Mesothelial cell of epicardium (in vitro differentiated cells): ENCODE measurements at regions not wholly inside any gene's neighbourhood (a gene's known extent, or its start where the extent isn't known, plus 50 kb on each side); places are given as distances from the start of the nearest gene placed in this dataset.
A peak's percentile ranks its signal among the peaks of the same experiment; 100 is the strongest.

Experiments used
- DNase-seq, 2 experiments: peaks; one replicate each; pipeline ENCODE4 v3.0.0; 2021; ENCODE audit warnings: low spot score in 2 of 2; ENCODE audit not compliant: unreplicated experiment in 2 of 2
- H3K27ac Mint-ChIP-seq: 2 replicates; pipeline ENCODE4 v1.8.0; 2021; ENCODE audit warnings: mixed read lengths
- H3K27me3 Mint-ChIP-seq: 2 replicates; pipeline ENCODE4 v1.8.0; 2021; ENCODE audit warnings: low read depth, mixed read lengths
- H3K36me3 Mint-ChIP-seq: 2 replicates; pipeline ENCODE4 v1.8.0; 2021; ENCODE audit warnings: mixed read lengths
- H3K4me1 Mint-ChIP-seq: 2 replicates; pipeline ENCODE4 v1.8.0; 2021; ENCODE audit warnings: mixed read lengths
- H3K4me3 Mint-ChIP-seq: 2 replicates; pipeline ENCODE4 v1.8.0; 2021; ENCODE audit warnings: mild to moderate bottlenecking, moderate library complexity, mixed read lengths
- H3K9me3 Mint-ChIP-seq: 2 replicates; pipeline ENCODE4 v1.8.0; 2021; ENCODE audit warnings: mixed read lengths
- TF ChIP-seq, protein P1 (sequence below): fragments of 200-600 bp; sonication (generic); IDR thresholded peaks from one replicate; pipeline ENCODE4 v1.5.0; 2021; ENCODE audit warnings: antibody characterized with exemption; ENCODE audit not compliant: unreplicated experiment

DNA sequence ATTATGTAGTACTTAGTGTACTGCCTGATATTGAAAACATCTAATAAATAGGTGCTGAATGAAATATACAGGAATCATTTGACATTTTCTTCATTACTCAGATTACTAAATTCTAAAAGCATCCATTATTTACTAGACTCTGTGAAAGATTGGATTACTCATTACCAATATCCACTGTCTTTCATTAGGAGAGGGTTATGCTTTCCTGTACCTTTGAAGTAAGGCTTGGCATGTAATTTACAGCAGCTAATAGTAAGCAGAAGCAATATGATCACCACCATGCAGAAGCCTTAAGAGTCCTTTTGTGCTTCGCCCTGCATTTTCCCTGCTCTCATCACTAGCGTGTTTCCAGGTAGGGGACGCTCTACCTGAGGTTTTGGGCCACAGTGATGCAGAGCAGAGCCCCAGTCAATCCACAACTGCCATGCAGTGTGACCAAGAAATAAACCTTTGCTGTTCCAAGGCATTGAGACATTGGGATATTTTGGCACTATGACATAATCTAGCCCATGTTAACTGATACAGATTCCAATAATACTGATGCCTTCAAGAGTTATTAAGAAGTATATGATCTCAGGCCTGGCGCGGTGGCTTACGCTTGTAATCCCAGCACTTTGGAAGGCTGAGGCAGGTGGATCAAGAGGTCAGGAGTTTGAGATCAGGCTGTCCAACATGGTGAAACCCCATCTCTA lies 502.8 kb upstream of the MARCKS start:
- no peak for DNase-seq
- Mint-ChIP-seq H3K4me1 (peaks cover 40% of the 10 kb centered on the region), H3K27ac (no peak overlapping the region), H3K27me3 (no peaks in the 10 kb centered on the region), H3K4me3 (no peak overlapping the region), H3K9me3 (no peaks in the 10 kb centered on the region), H3K36me3 (no peaks in the 10 kb centered on the region)
- TF ChIP-seq, protein P1, sequence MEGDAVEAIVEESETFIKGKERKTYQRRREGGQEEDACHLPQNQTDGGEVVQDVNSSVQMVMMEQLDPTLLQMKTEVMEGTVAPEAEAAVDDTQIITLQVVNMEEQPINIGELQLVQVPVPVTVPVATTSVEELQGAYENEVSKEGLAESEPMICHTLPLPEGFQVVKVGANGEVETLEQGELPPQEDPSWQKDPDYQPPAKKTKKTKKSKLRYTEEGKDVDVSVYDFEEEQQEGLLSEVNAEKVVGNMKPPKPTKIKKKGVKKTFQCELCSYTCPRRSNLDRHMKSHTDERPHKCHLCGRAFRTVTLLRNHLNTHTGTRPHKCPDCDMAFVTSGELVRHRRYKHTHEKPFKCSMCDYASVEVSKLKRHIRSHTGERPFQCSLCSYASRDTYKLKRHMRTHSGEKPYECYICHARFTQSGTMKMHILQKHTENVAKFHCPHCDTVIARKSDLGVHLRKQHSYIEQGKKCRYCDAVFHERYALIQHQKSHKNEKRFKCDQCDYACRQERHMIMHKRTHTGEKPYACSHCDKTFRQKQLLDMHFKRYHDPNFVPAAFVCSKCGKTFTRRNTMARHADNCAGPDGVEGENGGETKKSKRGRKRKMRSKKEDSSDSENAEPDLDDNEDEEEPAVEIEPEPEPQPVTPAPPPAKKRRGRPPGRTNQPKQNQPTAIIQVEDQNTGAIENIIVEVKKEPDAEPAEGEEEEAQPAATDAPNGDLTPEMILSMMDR, result no peak

DNA sequence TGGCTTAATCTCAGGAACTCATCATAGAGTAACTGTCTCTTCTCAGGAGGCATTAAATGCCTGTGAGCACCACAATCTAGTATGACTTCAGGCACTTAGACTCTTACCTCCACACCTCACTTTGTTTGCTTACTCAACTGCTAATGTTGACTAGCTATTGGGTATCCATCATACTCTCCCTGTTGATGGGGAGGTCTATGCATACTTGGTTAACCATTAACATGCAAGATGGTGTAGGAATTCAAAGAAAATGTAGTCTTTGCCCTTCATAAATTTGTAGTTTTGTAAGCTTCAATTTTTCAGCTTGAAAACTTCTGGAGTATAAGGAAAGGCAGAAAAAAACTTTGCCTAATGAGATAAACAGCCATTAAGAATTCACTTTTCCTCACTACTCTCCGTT lies 501.0 kb upstream of the MARCKS start:
- no peak overlapping the region for H3K27ac Mint-ChIP-seq

DNA sequence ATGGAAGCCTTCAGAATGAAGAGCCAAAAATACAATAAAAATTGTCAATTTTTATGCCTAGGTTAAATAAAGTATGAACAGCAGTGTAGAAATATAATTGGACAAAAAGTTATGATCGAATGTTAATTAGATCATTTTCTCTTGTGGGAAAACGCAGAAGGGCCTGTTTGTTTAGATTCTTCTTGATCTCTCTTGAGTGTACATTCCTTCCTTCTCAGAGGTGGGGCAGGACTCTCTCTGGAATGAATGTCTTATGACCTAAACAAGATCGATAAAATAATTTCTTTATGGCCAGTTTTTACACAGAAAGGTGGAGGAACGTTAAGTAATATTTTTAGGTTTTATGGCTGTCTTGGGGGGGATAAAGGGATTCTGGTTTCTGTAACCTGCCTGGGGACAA lies 500.1 kb upstream of the MARCKS start:
- Mint-ChIP-seq H3K9me3 (no peaks in the 10 kb centered on the region), H3K4me1 (peaks cover 24% of the 10 kb centered on the region), H3K27me3 (no peaks in the 10 kb centered on the region), H3K36me3 (no peaks in the 10 kb centered on the region), H3K27ac (no peak overlapping the region), H3K4me3 (no peak overlapping the region)
- TF ChIP-seq, protein P1, result no peak
- DNase-seq, result no peak

More for the DNA sequence above, 501.0 kb upstream of the MARCKS start:
- H3K4me3 Mint-ChIP-seq, result no peak overlapping the region
- H3K4me1 Mint-ChIP-seq, result peaks cover 32% of the 10 kb centered on the region
- H3K9me3 Mint-ChIP-seq, result no peaks in the 10 kb centered on the region
- no peak for DNase-seq
- no peaks in the 10 kb centered on the region for H3K27me3 Mint-ChIP-seq
- TF ChIP-seq, protein P1, result no peak
- no peaks in the 10 kb centered on the region for H3K36me3 Mint-ChIP-seq

DNA sequence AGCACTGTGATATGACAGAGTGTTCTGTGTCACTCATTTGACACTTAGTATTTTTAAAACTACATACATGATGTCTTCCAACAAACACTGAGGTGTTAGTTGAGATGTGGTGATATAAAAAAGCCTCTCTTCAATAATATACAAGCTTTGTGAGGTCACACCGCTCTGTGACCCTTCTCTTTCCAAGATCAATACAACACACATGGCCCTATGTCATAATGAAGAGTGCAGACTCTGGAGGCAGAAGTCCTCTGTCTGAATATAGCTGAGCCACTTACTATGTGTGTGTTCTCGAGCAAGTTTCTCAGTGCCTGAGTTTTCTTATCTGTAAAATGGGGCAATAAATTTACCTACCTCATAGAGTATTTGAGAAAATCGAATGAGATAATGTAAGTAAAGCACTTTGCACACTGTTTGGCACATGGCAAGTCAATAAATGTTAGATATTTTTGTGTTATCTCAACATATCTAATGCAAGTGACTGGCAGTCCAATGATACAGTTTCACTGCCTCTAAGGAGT lies 499.0 kb upstream of the MARCKS start:
- Mint-ChIP-seq H3K4me3 (no peak overlapping the region), H3K4me1 (peaks cover 22% of the 10 kb centered on the region), H3K27ac (no peak overlapping the region), H3K27me3 (no peaks in the 10 kb centered on the region), H3K36me3 (no peaks in the 10 kb centered on the region), H3K9me3 (no peaks in the 10 kb centered on the region)
- DNase-seq, result no peak
- TF ChIP-seq, protein P1, result no peak

DNA sequence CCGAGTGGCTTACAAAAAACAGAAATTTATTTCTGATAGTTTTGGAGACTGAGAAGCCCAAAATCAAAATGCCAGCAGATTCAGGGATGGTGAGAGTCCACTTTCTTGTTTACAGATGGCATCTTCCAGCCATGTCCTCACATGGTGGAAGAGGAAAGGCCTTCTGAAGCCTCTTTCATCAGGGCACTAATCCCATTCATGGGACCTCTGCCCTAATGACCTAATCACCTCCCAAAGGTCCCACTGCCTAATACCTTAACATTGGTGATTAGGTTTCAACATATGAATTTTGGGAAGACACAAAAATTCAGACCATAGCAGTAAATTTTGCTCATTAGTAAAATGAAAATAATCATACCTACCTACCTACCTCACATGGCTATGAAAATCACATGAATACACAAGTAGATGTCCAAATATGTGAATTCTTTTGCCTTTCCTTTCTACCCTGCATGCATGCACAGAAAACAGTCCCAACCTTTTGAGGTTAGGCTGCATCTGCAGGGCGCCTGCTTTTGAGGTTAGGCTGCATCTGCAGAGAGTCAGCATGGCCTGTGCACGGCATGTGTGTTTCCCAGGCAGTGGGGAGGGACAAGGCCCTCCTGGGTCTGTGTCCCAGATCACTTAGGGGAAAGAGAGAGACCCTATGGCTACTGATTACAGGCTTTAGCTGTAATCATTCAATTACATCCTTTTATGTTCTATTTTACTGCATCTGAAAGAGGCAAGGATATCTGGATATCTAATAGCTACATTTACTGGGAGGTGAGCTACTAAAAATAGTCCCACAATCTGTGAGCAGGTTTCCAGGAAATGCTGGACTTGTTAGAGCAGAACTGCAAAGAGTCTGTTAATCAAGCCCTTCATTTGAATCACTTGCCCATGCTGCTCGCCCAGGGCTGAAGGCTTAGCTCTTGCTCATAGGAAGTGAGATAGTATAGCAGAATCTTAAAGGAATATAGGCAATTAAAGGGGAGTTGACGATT lies 497.7 kb upstream of the MARCKS start:
- no peaks in the 10 kb centered on the region for H3K27me3 Mint-ChIP-seq
- TF ChIP-seq, protein P1, result no peak
- H3K27ac Mint-ChIP-seq, result peak overlapping the region; percentile 47
- H3K4me1 Mint-ChIP-seq, result peaks cover 26% of the 10 kb centered on the region
- H3K36me3 Mint-ChIP-seq, result no peaks in the 10 kb centered on the region
- no peaks in the 10 kb centered on the region for H3K9me3 Mint-ChIP-seq
- H3K4me3 Mint-ChIP-seq, result no peak overlapping the region
- no peak for DNase-seq
